Natural killer cell (primary cell): ENCODE measurements at regions not wholly inside any gene's neighbourhood (a gene's known extent, or its start where the extent isn't known, plus 50 kb on each side); places are given as distances from the start of the nearest gene placed in this dataset.

Experiments used
- ATAC-seq, 3 donors: fragments of 150-1000 bp in 2 of 3; fragments of 200-7000 bp in 1 of 3; cut with Tn5 transposase; 1 replicate in 1 of 3; 2 replicates in 2 of 3; pipeline ENCODE4 v1.10.0; 2021; ENCODE audit warnings: mild to moderate bottlenecking in 2 of 3, moderate library complexity in 2 of 3
- DNase-seq, 2 donors: peaks; one replicate each; pipeline versions ENCODE4 v3.0.0 to v3.0.0-alpha.2; 2013 to 2021; ENCODE audit warnings: mixed read lengths in 1 of 2
- H3K27ac ChIP-seq: one replicate; pipeline ENCODE4 v1.5.1; 2013; ENCODE audit warnings: mild to moderate bottlenecking, low read length
- H3K27me3 ChIP-seq: one replicate; pipeline ENCODE4 v1.6.1; 2013; ENCODE audit warnings: low read length; ENCODE audit not compliant: control insufficient read depth, insufficient read depth
- H3K36me3 ChIP-seq: one replicate; pipeline ENCODE4 v1.6.1; 2013; ENCODE audit warnings: low read length; ENCODE audit not compliant: control insufficient read depth, insufficient read depth
- H3K4me1 ChIP-seq: one replicate; pipeline ENCODE4 v1.6.1; 2013; ENCODE audit warnings: low read length; ENCODE audit not compliant: control insufficient read depth, insufficient read depth
- H3K4me3 ChIP-seq: one replicate; pipeline ENCODE4 v1.5.1; 2013; ENCODE audit warnings: low read length
- H3K9me3 ChIP-seq: one replicate; pipeline ENCODE4 v1.6.1; 2013; ENCODE audit warnings: low read length; ENCODE audit not compliant: control insufficient read depth, insufficient read depth
- H3K27ac Mint-ChIP-seq, 2 donors: one replicate each; pipeline ENCODE4 v1.8.0; 2022; ENCODE audit warnings: mild to moderate bottlenecking in 2 of 2, mixed read lengths in 2 of 2, moderate library complexity in 1 of 2
- H3K27me3 Mint-ChIP-seq, 2 donors: one replicate each; pipeline ENCODE4 v1.8.0; 2022; ENCODE audit warnings: low read depth in 2 of 2, mixed read lengths in 2 of 2
- H3K36me3 Mint-ChIP-seq: one replicate; pipeline ENCODE4 v1.8.0; 2022; ENCODE audit warnings: mixed read lengths
- H3K4me1 Mint-ChIP-seq, 2 donors: one replicate each; pipeline ENCODE4 v1.8.0; 2022; ENCODE audit warnings: mixed read lengths in 2 of 2
- H3K4me3 Mint-ChIP-seq: one replicate; pipeline ENCODE4 v1.8.0; 2022; ENCODE audit warnings: mild to moderate bottlenecking, moderate library complexity, mixed read lengths
- H3K9me3 Mint-ChIP-seq, 2 donors: one replicate each; pipeline ENCODE4 v1.8.0; 2022; ENCODE audit warnings: mixed read lengths in 2 of 2
- WGBS: methylation state at CpG from one replicate; pipeline ENCODE4 v1.1.7; 2013; ENCODE audit warnings: missing lambda C conversion rate; ENCODE audit not compliant: insufficient coverage; 5-methylcytosine and 5-hydroxymethylcytosine counted together
- intact Hi-C: fragments of 100-400 bp; cut with micrococcal nuclease; formaldehyde crosslinking; loops from one replicate; pipeline ENCODE4 v1.14.2; 2022
- TF ChIP-seq, protein P1 (sequence below): fragments of 200-600 bp; IDR thresholded peaks from one replicate; pipeline ENCODE4 v1.8.0; 2022; ENCODE audit warnings: antibody characterized with exemption

DNA sequence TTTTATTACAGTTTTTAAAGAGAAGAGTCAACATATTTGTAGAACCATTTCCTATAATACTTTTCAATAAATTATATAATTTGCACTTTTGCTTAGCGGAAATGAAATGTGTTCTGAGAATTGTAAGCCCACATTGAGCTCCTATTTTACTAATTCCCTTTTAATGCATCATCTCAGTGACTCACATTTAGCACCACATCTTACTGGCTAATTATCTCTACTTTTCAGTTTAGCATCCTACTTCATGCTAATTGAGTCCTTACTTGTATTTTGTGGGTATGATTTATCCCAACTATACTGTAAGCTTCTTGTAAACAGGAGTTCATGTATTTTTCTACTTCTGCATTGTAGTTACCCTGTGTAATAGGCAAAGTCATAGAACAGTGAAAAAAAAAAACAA is 67.5 kb downstream of the TMX1 start:
- no peaks in the 10 kb centered on the region for H3K9me3 ChIP-seq
- no peak overlapping the region for H3K4me3 ChIP-seq
- ATAC-seq (no peak), DNase-seq (no peak)
- no peak overlapping the region for H3K27ac ChIP-seq
- Mint-ChIP-seq H3K4me1 (no peaks in the 10 kb centered on the region), H3K27ac (no peak overlapping the region), H3K9me3 (no peaks in the 10 kb centered on the region), H3K27me3 (peaks cover 6 to 35% of the 10 kb centered on the region in 2 donors), H3K4me3 (no peak overlapping the region), H3K36me3 (no peaks in the 10 kb centered on the region)
- no peaks in the 10 kb centered on the region for H3K27me3 ChIP-seq
- intact Hi-C loops: no loop called here
- 88% methylated on average over 1 of the region's 1 CpG for WGBS
- TF ChIP-seq, protein P1, sequence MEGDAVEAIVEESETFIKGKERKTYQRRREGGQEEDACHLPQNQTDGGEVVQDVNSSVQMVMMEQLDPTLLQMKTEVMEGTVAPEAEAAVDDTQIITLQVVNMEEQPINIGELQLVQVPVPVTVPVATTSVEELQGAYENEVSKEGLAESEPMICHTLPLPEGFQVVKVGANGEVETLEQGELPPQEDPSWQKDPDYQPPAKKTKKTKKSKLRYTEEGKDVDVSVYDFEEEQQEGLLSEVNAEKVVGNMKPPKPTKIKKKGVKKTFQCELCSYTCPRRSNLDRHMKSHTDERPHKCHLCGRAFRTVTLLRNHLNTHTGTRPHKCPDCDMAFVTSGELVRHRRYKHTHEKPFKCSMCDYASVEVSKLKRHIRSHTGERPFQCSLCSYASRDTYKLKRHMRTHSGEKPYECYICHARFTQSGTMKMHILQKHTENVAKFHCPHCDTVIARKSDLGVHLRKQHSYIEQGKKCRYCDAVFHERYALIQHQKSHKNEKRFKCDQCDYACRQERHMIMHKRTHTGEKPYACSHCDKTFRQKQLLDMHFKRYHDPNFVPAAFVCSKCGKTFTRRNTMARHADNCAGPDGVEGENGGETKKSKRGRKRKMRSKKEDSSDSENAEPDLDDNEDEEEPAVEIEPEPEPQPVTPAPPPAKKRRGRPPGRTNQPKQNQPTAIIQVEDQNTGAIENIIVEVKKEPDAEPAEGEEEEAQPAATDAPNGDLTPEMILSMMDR: no peak
- H3K36me3 ChIP-seq: no peaks in the 10 kb centered on the region
- no peaks in the 10 kb centered on the region for H3K4me1 ChIP-seq

- Mint-ChIP-seq H3K27ac (no peak overlapping the region), H3K36me3 (no peaks in the 10 kb centered on the region), H3K4me1 (no peaks in the 10 kb centered on the region), H3K27me3 (peaks cover 6 to 35% of the 10 kb centered on the region in 2 donors), H3K9me3 (no peaks in the 10 kb centered on the region), H3K4me3 (no peak overlapping the region)
- TF ChIP-seq, protein P1: no peak
- no peak overlapping the region for H3K27ac ChIP-seq
- no peaks in the 10 kb centered on the region for H3K9me3 ChIP-seq
- ATAC-seq (no peak), DNase-seq (no peak)
- intact Hi-C loops: no loop called here
- H3K27me3 ChIP-seq: no peaks in the 10 kb centered on the region
- no peaks in the 10 kb centered on the region for H3K4me1 ChIP-seq
- H3K36me3 ChIP-seq: no peaks in the 10 kb centered on the region
- H3K4me3 ChIP-seq: no peak overlapping the region
Observed at GRCh38 chr14:51308866-51309265, 68.8 kb downstream of the TMX1 start.

GRCh38 chr14:51310505-51310944 is 70.5 kb downstream of the TMX1 start:
- Histone ChIP-seq H3K9me3 (no peaks in the 10 kb centered on the region), H3K4me1 (no peaks in the 10 kb centered on the region), H3K4me3 (no peak overlapping the region), H3K27ac (no peak overlapping the region), H3K27me3 (no peaks in the 10 kb centered on the region), H3K36me3 (no peaks in the 10 kb centered on the region)
- TF ChIP-seq, protein P1: no peak
- Mint-ChIP-seq H3K9me3 (no peaks in the 10 kb centered on the region), H3K4me1 (no peaks in the 10 kb centered on the region), H3K27me3 (peaks cover 8 to 35% of the 10 kb centered on the region in 2 donors), H3K36me3 (no peaks in the 10 kb centered on the region), H3K4me3 (no peak overlapping the region), H3K27ac (no peak overlapping the region)
- no peak for DNase-seq
- intact Hi-C loops: no loop called here
- WGBS: 80% methylated on average over 1 of the region's 1 CpG
- ATAC-seq: no peak

DNA sequence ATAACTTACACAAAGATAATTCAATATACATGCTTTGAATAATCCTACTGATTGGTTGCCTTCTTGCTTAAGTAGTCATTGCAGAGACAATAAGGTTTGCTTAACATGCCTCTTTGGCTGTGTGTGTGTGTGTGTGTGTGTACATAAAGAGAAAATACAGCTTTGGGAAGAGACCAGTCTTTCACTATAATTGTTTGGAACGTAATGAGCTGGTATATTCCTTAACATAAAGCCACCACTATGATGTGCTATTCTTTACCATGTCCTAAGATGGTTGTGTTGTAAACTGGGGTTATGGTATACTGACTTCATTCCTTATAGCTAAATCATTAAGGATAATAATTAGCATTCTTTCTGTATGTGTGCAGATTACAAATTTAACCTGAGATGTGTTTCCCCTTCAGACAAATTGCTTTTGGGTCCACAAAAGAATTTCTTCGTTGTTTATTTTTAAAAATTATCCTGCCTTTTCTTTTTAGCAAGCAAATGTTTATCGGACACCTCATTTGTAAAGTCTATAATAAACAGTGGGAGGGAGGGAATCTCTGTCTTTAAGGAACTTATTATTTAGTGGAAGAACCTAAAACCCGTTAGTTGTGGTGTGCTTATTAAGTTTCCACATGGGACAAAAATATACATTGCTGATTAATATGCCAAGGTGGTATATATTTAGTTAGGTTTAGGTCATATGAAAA is 74.4 kb downstream of the TMX1 start:
- peaks cover 9 to 19% of the 10 kb centered on the region in 2 donors for H3K27me3 Mint-ChIP-seq
- intact Hi-C loops: no loop called here
- Histone ChIP-seq H3K9me3 (no peaks in the 10 kb centered on the region), H3K27ac (no peak overlapping the region), H3K4me3 (no peak overlapping the region), H3K36me3 (no peaks in the 10 kb centered on the region), H3K4me1 (no peaks in the 10 kb centered on the region), H3K27me3 (no peaks in the 10 kb centered on the region)
- no peaks in the 10 kb centered on the region for H3K4me1 Mint-ChIP-seq
- H3K36me3 Mint-ChIP-seq: no peaks in the 10 kb centered on the region
- DNase-seq: no peak
- H3K27ac Mint-ChIP-seq: no peak overlapping the region
- H3K9me3 Mint-ChIP-seq: no peaks in the 10 kb centered on the region
- WGBS: 81% methylated on average over 2 of the region's 4 CpGs
- ATAC-seq: no peak
- H3K4me3 Mint-ChIP-seq: no peak overlapping the region
- TF ChIP-seq, protein P1: no peak
